Dermis microvascular lymphatic vessel endothelial cell (primary cell): ENCODE measurements at regions not wholly inside any gene's neighbourhood (a gene's known extent, or its start where the extent isn't known, plus 50 kb on each side); places are given as distances from the start of the nearest gene placed in this dataset.
"Not testable (repeated sequence)": the region's sequence is repeated elsewhere in the genome, so short reads cannot be mapped to it uniquely, and the experiment has no call there.

Experiments used
- DNase-seq, 2 donors: peaks; one replicate each; pipeline versions ENCODE4 v3.0.0 to v3.0.0-alpha.2; 2010; ENCODE audit warnings: low read depth in 2 of 2

DNA sequence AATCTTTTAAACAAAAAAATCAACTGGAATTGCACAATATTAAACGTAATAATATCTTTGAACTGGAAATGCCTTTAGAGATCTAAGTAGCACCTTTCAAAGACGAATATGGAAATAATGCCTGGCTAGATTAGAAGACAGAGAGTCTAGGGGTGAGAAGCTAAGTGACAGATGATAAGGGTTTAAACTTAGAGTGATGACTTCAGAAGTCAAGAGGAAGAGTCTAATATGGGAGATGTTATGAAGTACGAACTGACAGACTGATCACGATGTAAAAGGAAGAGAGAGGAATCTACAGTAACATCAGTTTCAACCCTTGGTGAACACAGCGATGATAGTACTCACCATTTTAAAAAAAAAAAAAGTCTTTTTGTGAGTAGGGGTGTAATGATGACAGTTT lies 57.9 kb downstream of the HINT1 start:
- DNase-seq: no peak

DNA sequence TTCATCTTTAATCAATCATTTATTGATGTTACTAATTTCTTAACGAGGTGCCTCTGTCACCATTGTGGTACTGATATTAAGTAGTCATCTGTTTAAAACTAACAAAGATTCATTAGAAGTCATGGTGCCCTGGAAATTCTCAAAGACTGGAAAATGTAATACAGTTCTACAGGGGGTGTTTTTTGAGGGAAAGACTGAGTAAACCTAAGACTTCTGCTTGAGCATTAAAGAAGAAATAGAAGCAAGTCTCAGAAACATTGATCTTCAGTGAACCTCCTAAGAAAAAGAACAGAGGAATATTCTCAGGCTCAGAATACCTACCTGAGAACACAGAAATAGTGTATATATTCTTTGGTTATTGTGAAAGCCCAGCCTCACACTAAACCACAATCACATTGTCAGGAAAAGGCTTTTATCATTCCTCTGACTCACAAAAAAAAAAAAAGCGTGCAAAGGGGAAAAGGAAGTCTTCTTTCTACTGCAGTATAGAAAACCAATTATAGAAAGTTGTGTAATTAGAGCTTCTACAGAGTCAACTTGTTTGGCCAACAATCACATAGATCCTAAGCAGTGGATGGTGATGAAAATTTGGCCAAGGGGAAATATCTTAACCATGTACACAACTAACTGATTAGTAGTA lies 60.8 kb downstream of the HINT1 start:
- DNase-seq: no peak

DNA sequence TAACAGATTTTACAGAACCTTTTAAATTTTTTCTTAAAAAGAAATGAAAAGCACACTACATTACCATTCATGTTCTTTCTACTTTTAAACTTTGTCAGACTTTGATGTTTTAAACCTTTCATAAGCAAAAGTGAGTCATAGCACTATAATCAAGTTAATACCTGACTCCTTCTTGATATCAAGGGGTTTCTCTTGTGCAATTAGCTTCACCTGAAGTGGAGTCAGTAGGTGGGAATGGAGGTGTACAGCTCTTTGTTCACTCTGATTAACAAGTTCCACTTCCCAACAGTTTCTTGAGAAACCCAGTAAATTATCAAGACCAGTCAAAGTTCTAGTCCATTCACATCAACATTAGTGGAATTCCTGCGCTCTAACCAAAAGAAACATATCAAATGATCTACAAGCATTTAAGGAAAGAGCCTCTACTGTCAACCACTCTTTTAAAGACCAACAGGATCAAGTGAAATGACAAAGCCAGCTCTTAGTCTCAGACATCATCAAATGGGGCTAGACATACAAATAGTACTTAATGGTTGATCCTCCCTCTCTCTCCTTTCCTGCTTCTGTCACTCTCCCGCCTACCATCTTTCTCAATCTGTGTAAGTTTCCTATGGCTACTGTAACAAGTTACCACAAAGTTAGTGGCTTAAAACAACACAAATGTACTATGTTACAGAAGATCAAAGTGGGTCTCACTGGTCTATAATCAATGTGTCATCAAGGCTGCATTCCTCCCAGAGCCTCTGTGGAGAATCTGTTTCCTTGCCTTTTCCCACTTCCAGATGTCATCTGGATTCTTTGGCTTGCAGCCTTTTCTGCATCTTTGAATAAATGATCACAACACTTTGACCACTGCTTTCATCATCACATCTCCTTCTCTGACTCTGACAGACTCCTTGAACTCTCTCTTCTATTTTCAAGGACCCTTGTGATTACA lies 68.0 kb downstream of the HINT1 start:
- DNase-seq: no peak

DNA sequence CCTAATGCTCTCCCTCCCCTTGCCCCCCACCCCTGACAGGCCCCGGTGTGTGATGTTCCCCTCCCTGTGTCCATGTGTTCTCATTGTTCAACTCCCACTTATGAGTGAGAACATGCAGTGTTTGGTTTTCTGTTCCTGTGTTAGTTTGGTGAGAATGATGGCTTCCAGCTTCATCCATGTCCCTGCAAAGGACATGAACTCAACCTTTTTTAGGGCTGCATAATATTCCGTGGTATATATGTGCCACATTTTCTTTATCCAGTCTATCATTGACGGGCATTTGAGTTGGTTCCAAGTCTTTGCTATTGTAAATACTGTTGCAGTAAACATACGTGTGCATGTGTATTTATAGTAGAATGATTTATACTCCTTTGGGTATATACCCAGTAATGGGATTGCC lies 69.5 kb downstream of the HINT1 start:
- not testable (repeated sequence) for DNase-seq

DNA sequence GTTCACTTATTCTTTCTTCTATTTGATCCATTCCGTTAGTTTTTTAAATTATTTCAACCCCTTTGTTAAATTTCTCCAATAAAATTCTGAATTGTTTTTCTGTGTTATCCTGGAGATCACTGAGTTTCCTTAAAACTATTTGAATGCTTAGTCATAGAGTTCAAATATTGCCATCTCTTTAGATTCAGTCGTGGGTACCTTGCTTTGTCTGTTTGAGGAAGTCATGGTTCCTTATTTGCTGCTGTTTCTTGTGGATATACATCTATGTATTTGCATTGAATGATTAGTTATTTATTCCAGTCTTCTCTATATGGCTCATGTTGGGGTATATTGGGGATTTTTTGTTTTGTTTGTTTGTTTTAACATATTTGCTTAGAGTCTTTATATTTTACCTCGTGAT lies 80.6 kb downstream of the HINT1 start:
- DNase-seq: no peak

DNA sequence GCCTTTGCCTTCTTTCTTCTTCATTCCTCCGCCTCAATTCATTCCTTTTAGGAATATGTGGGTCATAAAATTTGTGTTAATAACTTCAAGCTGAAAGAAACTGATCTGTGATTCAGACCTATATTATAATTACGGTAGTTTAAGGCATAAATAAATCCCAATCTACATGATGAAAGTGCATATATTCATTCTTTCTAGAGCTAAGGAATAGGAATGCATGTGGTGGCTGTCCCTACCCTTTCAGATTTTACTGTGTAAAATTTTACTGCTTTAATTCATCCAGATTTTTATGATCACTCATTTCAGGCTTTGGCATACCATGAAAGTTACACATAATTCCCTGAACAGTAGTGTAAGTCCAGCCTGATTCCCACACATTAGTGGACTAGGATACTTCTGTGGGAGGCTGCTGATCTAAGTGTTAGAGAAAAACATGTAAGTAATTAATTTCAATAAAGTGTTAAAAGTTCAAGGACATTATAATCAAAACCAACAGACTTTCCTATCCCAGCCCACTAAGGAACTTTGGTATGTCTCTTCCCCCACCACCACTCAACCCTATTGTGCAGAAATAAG lies 83.1 kb downstream of the HINT1 start:
- DNase-seq: no peak

DNA sequence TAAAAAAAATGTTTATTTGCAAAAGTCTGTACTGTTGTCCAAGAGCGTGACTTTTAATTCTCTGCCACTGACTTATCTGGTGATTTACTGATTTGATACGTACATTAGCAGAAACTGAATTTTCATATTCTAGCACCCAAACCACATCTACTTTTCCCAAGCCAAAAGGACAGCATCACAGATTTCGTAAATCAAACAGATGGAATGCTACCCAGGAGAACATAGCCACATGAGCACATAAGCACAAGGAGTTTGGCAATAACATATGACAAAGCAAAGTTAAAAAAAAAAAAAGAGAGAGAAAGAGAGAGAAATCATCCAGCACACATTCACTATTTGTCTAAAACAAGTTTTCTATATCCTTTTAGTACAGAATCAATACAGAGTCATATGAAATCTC lies 83.7 kb downstream of the HINT1 start:
- DNase-seq: no peak

DNA sequence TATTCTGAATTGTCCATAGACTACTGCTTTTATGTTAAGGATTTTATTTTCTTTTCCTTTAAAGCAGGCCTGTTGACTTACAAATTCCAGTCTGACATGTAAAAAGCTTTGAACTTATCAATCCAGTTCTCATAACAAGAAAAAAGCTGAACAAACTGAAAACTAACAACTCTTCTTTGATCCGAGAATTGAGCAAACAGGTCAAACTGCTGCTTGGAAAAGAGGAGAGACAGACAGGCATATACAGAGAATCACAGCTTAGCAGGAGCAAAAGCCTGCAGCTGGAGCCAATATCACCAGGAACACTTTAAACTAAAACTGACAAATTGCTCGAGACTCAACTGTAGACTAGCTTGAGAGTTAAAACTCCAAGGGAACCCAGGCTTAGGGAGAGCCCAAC lies 85.8 kb downstream of the HINT1 start:
- DNase-seq: no peak

DNA sequence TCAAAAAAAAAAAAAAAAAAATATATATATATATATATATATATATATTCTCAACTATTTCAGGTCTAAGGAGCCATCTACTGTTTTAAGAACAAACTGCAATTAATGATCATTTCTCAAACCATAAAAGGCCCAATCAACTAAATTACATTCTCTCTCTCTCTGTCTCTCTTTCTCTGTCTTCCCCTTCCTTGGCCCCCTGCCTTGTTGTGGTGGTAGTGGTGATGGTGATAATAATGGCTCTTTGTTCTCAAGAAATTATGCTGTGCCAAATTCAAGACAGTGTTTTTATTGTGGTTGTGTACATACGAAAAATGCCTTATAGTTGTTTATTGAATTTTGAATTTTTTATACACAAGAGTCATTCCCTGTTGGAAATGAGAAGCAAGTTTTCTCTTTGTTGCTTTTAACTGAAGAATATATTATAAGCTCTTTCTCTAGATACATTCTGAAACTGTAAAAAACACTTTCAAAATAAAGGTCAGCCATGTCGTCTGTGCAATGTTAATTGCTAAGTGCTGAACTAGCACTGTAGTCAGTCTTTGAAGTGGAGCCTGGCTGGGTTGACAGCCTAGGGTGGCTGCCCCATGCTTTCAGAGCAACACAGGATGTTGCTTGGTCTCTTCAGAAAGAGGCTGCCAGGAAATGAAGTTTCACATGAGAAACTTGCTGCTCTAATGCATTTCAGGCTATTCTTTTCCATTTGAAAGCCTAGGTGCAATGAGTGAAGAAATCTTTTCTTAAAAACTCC lies 96.0 kb downstream of the HINT1 start:
- DNase-seq: no peak

DNA sequence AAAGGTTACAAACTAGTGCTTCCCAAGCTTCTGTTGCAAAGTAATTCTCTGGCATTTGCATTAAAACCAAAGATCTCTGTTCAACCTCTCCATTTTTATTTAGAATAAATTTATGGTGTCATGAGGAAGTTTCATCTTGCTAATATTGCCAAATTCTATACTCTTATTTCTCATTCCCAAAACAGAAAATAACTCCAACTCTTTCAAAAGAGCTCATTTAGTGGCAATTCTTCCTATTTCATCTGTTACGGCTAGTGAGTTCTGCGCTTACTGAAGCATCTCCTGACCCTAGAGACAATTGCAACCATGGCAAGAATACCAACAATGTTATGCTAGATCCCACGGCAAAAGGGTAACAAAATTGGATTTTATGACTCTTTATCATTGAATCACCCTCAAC lies 97.0 kb downstream of the HINT1 start:
- DNase-seq: no peak

DNA sequence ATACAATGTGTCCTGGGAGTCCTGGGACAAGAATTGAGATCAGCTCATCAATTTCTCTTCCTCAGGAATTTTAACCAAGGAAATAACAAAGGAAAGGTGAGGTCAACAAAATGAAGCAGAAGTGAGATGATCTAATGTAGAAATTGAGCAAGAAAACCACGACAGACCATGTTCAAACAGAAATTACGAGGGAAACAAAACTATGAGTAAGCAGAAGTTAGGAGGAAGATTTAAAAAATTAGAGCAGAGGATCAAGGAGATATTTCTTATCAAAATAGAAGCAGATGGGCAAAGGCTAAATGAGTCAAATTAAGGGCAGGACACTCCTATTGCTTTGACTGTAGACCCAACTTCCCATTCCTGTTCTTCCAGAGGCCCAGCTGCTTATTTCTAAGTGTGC lies 97.4 kb downstream of the HINT1 start:
- no peak for DNase-seq

DNA sequence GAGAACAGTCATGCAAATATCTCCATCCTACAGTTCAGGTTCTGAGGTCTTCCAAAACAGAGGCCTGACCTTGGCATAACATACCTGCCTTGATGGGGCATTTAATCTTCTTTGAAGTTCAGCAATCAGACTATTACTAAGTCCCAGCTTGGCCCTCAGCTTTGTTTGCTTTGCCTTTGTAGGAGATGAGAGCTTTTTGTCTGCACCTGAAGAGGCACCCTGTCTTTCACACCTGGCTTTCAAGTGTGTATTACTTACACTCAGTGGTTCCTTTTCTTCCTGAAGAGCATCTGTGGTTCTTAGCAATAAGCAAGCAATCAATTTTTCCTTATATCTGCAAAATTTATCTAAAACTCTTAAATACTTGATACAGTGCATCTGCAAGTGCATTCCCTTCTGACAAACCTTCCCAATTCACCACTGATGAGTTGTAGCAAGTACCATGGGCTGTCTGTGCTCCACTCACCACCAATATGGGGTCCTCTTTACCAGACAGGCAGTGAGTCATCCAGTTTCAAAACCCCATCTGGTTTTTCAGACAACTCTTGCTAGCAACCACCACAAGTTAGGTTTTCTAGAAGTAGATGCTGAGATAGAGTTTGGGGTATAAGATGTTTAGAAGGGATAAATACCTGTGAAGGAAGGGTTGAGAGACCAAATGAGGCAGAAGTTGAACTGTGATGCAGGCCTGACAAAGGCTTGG lies 100.2 kb downstream of the HINT1 start:
- DNase-seq: no peak

DNA sequence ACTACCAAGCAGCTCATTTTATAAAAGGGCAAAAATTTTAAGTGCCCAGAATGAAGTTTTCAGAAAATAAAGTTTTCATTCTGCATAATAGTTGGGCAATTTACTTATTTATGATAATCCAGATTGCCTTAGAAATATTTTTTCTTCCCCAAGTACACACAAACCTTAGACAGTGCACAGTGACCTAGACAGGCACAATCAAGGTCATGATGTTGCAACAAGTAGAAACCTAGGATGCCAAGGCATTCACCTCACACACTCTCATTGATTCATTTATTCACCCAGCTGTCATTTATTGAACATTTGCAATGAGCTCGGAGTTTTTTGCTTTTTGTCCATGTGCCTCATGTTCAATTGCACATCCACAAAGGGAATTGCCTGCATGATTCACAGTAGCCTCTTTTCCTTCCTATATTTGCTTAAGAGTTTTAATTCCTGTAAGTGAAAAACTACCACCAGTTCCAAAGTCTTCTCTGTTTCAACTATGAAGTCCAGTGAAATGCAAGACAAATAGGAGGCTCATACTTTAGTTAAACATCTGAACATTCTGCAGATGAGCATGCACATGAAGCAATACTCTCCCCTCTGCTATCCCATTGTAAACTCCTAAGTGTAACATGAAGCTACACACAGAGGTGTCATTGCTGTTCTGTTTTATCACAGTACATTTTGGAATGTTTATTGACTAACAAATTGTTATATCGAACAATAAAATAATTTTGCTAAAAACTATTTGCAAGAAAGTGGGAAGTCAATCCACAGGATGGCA lies 122.9 kb downstream of the HINT1 start:
- DNase-seq: no peak

DNA sequence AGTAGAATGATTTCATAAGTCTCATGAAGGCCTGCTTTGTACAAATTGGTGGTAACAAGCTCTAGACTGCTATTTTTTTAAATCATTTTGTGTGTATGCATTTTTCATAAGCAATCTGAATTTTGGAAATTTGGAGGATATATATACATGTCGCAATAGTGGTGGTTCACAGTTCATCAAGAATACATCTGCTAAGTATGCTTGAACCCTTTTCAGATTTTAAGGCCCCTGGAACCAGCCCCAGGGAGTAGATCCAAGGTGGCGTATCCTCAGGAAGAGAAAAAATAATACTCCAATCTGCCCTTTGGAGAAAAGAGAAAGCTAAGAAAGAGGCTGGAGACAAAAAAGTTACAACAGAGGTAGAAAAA lies 141.6 kb downstream of the HINT1 start:
- DNase-seq: no peak

DNA sequence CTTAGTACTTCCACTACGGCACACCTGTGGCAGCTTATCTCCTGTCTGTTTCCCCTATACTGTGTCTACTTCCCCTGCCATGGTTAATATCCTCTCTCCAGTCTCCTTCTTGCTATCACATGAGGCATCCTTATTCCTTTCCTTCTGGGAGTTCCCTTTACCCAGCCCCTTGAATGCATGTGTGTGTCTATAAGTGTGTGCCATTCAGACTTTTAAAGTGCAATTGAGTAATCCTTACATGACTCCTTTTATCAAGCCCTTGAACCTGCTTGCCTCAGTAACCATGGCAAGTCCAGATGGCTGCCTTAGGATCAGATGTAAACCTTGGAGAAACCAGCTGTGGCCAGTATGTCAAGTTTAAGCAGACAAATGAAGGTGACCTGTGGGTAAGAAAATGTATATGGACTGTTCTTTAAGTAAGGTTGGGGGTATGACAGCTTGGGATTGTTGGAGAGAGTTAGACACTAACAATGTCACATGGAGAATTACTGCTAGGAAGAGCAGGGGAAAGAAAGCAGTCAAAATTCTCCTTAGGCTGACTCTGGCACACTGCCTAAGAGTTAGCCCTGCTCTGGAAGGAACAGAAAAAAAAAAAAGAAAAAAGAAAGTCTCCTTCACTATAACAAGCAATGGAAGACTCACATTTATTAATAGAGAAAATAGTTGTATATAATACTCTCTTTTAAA lies 142.1 kb downstream of the HINT1 start:
- no peak for DNase-seq

DNA sequence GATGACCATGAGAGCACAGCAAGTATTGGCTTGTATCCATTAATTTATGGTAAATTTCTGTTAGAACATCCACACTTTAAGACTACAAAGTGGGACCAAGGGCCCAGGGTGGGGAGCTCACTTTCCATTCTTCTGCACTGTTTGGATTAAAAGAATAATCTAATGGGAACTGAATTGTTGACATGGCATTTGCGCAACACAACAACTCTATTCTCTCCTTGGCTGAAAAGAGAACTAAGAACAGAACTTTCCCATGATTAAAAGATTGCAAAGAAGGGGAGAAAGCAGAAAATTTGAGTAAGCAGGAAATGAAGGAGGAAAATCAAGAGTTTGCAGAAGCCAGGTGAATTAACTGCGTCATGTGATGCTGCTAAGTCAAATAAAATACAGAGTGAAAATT lies 143.4 kb downstream of the HINT1 start:
- DNase-seq: no peak

DNA sequence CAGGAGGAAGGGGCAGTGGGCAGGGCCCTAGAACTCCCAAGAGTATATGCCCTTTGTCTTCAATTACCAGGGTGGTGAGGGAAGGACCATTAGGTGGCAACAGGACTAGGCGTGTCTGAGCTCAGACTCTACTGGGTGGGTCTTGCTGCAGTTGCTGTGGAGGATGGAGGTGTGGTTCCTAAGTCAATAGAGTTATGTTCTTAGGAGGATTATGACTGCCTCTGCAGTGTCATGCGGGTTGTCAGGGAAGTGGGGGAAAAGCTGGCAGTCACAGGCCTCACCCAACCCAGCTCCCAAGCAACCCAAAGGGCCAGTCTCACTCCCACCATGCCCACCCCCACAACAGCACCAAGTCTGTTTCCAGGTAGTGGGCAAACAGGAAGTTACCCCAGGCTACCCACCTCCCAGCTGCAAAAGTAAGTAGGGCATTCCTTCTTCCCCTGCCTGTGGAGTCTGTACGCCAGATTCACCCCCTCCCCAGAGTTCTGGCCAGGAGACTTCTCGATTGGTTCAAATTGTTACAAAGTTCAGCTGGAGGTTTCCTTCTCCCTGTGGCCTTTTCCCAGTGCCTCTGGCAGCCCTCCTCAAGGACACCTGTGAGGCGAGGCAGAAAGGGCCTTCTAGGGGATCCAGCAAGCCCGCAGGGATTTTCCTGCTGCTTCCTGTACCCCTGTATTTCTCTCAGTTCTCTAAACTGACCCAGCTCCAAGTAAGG lies 145.3 kb downstream of the HINT1 start:
- DNase-seq: no peak

DNA sequence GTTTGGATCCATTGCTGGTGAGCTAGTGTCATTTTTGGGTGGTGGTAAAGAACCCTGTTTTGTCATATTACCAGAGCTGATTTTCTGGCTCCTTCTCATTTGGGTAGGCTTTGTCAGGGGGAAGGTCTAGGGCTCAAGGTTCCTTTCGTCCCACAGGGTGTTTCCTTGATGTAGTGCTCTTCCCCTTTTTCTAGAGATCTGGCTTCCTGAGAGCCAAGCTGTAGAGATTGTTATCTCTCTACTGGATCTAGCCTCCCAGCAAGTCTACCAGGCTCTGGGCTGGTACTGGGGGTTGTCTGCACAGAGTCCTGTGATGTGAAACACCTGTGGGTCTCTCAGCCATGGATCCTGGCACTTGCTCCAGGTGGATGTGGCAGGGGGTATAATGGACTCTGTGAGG lies 145.9 kb downstream of the HINT1 start:
- DNase-seq: no peak

DNA sequence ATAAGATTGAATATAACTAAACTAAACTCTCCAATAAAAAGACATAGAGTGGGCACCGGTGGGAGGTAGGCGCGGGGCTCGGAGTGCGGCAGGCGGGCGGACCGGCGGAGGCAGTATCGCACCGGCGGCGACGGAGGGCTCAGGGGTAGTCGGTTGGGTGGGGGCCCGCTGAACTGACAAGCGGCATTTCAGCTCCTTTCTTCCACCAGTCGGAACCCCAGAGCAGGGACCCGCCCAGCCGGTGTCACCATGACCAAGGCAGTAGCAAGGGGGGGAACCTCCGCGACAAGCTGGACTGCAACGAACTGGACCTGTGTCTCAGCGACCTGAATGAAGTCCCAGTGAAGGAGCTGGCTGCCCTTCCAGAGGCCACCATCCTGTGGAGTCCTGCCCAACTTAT lies 156.7 kb downstream of the HINT1 start:
- no peak for DNase-seq
